Stimulated activated CD4-positive, alpha-beta T cell treated with anti-CD3 and anti-CD28 coated beads, Interleukin-1b, Interleukin-23, amount 100 ng/mL, for 1 hour (primary cell): ENCODE measurements at regions not wholly inside any gene's neighbourhood (a gene's known extent, or its start where the extent isn't known, plus 50 kb on each side); places are given as distances from the start of the nearest gene placed in this dataset.

ENCODE experiments used
- DNase-seq, 2 donors: peaks; one replicate each; pipeline ENCODE4 v3.0.0-alpha.2; 2020; ENCODE audit warnings: low read depth in 2 of 2

DNA sequence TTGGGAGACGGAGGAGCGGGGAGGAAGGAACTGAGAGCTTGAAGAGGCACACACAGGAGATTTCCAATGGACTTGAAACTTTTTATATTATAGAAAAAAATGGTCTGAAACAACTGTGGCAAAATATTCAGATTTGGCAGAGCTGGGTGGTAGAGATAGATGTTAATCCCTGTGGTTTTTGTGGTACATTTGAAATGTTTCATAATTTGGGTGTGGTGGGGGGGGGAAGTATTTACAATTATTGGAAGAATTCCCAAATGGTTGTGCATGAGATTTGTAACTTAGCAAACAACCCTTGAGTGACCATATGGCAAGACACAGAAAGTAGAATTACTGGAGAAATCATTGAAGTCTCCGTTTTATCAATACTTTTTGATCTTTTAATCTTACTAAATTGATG lies 588.8 kb upstream of the PSMD7 start:
- no peak for DNase-seq

GRCh38 chr16:73703891-73704290 lies 592.7 kb upstream of the PSMD7 start:
- no peak for DNase-seq

GRCh38 chr16:73697336-73697735 lies 599.3 kb upstream of the PSMD7 start:
- no peak for DNase-seq

GRCh38 chr16:73692861-73693260 lies 603.8 kb upstream of the PSMD7 start:
- DNase-seq: no peak

DNA sequence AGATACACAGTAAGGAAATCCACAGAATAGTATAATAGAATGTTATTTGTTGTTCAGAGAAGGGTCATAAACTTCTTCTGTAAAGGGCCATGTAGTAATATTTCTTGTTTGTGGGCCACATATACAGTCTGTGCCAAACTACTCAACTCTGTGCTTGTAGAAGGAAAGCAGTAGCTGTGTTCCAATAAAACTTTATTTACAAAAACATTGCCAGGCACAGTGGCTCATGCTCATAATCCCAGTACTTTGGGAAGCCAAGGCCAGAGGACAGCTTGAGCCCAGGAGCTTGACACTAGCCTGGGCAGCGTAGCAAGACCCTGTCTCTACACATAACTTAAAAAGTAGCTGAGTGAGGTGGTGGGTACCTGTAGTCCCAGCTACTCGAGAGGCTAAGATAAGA lies 612.8 kb upstream of the PSMD7 start:
- DNase-seq: no peak

DNA sequence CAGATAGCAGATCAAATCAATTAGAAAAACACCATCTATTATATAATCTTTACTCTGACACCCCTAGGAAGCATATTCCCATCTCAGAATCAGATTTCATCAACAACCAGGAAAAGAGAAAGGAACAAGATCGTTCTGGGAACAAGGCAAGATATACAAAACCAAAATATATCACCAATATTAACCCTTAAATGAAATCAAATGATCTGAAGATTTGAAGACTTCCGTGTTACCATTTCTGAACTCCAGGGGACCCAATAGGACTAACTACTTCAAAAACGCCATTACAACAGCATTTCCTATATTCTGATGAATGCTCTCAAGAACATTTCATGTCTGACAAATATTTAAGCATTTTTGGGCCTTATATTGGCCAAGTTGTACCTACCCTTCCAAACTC lies 624.2 kb upstream of the ZFHX3 start:
- no peak for DNase-seq

GRCh38 chr16:73670836-73671820 lies 623.2 kb upstream of the ZFHX3 start:
- no peak for DNase-seq

DNA sequence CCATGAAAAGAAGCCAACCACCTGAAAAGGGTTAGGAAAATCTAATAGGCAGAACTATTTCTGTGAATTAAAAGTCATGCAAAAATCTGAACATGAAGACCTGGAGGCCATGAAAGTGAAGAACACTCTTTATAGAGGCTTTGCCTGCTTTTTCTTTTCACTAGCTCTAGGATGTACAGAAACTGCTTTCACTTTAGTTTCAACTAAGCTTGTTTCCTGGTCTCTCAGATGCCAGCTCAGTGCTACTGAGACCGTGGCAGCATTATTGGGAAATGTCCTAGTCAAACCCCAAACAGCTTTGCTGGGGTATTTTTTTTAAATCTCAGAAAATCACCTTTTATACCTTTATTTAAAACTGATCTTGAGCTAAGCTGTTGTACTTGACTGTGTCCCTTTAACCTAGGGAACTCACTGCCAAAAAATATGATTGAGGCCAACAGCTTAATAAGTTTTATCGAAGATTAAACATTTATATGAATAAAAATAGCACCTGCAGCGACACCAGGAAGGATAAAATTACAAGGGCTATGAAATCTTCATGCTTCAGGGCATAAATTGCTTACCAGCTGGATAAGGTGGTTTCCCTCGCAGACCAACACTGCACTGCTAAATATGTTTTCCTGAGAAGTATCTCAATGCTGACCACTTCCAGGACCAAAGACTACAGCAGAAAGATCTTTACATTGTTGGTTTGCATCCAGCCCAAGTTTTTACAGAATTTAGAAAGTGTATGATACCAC lies 621.8 kb upstream of the ZFHX3 start:
- no peak for DNase-seq

GRCh38 chr16:73663720-73664119 lies 615.8 kb upstream of the ZFHX3 start:
- no peak for DNase-seq

GRCh38 chr16:73636196-73636595 lies 588.3 kb upstream of the ZFHX3 start:
- DNase-seq: no peak

DNA sequence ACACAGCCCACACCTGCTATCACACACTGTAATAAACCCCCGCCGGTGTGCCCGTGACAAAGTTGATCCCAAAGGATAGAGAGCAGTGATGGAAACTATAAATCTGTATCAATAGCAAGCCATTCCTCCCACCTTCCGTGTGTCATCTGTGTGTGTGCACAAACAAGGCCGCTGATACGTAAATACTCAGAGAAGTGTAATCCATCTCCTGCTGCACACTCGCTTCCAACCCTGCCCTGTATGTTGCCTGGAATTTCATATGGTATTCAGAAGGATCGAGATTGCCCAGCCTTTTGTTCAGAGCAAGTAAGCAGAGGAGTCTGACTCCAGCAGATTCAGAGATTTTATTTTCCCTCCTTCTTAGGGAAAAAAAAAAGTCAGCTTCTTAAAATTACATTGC lies 581.1 kb upstream of the ZFHX3 start:
- DNase-seq: no peak

- DNase-seq: no peak
Observed at GRCh38 chr16:73617738-73618137, 569.8 kb upstream of the ZFHX3 start.

GRCh38 chr16:73616770-73617169 lies 568.8 kb upstream of the ZFHX3 start:
- DNase-seq: no peak

GRCh38 chr16:73616166-73616753 lies 568.3 kb upstream of the ZFHX3 start:
- no peak for DNase-seq

DNA sequence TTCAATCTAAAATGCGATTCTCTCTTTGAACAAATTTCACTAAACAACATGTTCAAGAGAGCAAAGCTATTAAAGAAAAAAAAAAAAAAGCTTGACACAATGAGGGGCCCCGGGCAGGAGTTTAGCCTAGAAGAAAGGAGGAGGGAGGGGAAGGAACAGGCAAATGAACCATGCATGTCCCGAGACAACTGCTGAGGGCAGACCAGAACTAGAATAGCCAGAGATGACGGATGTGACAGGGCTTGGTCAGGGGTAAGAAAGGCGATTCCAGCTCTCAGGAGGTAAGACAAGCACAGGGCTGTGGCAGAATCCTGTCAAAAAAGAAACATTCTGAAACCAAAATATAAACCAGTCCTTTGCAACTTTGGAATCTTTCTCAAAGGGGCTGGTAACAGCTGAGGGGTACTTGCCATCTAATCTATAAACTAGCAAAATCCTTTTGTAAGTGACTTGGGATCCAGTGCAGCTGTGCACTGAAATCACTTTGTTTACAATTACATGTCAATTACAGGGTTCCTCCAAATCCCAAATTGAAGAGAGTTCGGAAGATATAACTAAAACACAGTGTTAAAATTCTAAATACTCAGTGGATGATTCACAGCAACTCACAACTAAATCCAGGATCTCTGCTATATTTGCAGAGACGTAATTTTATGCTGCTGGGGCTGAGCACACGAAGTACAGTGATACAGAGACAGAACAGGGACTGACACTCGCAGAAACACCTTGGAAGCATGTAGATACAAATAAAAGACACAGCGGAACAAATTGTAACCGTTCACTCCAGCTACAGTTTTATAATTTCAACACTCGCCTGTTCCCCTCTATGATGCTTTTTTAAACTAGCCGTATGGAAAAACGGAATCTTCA lies 567.4 kb upstream of the ZFHX3 start:
- DNase-seq: no peak

DNA sequence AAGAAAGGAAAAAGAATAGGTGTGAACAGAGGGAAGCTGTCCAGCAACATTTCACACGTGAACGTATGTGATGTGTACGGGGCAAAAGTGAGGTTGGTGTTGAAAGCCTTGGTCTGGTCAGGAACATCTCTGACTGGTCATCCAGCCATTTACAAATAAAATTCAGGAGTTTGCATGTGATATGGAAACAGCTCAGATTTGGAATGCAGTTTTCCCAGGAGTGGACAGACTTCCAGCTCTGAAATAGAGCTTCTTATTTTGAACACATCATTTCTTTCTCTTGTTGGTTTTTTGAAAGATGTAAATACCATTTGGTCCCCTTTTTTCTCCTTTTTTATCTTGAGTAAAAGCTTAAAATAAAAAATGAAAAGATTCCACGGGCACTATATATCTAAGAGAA lies 566.2 kb upstream of the ZFHX3 start:
- DNase-seq: no peak

GRCh38 chr16:73610605-73611156 lies 562.8 kb upstream of the ZFHX3 start:
- DNase-seq: no peak

DNA sequence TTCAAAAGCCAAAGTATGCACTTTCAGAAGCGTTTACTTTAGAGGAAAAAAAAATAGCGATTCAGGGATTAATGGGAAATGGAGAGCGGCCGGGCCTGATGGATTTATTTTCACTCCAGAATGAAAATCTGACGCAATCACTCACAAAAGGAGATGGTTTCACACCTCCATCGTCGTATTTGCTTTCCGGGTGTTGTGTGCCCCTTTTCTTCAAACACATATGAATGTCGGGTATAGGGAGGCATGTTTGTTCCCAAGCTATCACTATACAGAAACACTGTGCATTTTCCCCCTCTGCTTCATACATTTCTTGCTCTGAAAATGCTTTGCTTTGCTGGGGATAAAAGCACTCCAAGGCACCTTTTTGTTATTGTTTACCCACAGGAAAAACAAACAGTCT lies 562.2 kb upstream of the ZFHX3 start:
- DNase-seq: no peak

DNA sequence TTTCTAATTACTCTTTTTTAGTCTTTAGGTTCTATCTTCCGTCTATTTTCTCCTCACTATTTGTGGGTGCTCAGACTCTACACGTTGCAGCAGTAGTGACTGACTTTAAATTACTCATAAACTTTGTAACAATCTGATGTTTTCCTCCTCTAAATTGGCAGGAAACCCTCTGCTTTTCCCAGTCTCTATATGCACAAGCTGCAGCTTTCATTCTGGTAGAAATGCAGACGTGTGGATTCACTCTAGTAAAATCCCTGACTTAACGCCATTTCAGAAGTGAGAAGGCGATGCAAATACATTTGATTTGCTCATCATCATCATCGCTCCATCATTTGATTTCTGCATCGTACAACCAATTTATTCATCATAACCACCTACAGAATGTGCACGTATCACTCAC lies 561.0 kb upstream of the ZFHX3 start:
- DNase-seq: no peak

DNA sequence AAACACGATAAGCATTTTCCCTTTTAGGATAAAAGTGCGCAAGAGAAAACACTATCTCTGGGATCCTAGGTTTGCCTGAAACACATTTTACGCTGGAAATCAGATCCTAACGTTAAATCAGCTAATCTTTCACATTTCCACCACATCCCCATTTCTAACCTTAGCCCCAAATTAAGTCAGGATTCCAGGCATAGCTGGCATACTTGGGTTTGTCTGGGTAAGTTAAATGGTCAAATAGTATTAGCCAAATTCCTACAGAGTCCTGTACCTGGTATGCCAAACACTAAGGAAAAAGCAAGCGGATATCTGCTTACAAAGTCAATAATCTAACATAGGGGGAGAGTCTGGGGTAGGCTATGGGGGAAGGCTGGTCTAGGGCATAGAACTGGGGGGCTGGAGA lies 557.4 kb upstream of the ZFHX3 start:
- no peak for DNase-seq

GRCh38 chr16:73601911-73602310 lies 554.0 kb upstream of the ZFHX3 start:
- no peak for DNase-seq
